GM23338 (cell line): ENCODE measurements at regions not wholly inside any gene's neighbourhood (a gene's known extent, or its start where the extent isn't known, plus 50 kb on each side); places are given as distances from the start of the nearest gene placed in this dataset.

ENCODE experiments used
- ATAC-seq: fragments of 200-7000 bp; cut with Tn5 transposase; 3 replicates; pipeline ENCODE4 v1.9.1; 2020
- DNase-seq: peaks from one replicate; pipeline ENCODE4 v3.0.0-alpha.2; 2015; ENCODE audit warnings: low spot score
- H2AFZ ChIP-seq: fragments of 200-600 bp; sonication (generic); 2 replicates; pipeline ENCODE4 v1.8.0; 2016; ENCODE audit warnings: antibody characterized with exemption, mild to moderate bottlenecking, moderate library complexity
- H3F3A ChIP-seq: fragments of 200-600 bp; sonication (generic); replicated peaks from 2 replicates; pipeline ENCODE4 v1.8.0; 2017; ENCODE audit warnings: antibody characterized with exemption, mixed run types, low read depth
- H3K27ac ChIP-seq: fragments of 200-600 bp; sonication (generic); 2 replicates; pipeline ENCODE4 v1.6.1; 2016; ENCODE audit warnings: low read depth
- H3K27me3 ChIP-seq: fragments of 200-600 bp; sonication (generic); 2 replicates; pipeline ENCODE4 v1.8.0; 2016; ENCODE audit warnings: mild to moderate bottlenecking, mixed run types, moderate library complexity; ENCODE audit not compliant: insufficient read depth
- H3K36me3 ChIP-seq: fragments of 200-600 bp; sonication (generic); 2 replicates; pipeline ENCODE4 v1.8.0; 2016; ENCODE audit warnings: mild to moderate bottlenecking; ENCODE audit not compliant: insufficient read depth
- H3K4me1 ChIP-seq: fragments of 200-600 bp; sonication (generic); 2 replicates; pipeline ENCODE4 v1.8.0; 2016; ENCODE audit warnings: mild to moderate bottlenecking, moderate library complexity; ENCODE audit not compliant: insufficient read depth
- H3K4me2 ChIP-seq: fragments of 200-600 bp; sonication (generic); 2 replicates; pipeline ENCODE4 v1.7.1; 2017; ENCODE audit warnings: mixed run types
- H3K4me3 ChIP-seq: fragments of 200-600 bp; sonication (generic); 2 replicates; pipeline ENCODE4 v1.6.1; 2016; ENCODE audit warnings: mixed run types
- H3K79me2 ChIP-seq: fragments of 200-600 bp; sonication (generic); replicated peaks from 2 replicates; pipeline ENCODE4 v1.8.0; 2017; ENCODE audit warnings: mild to moderate bottlenecking; ENCODE audit not compliant: insufficient read depth
- H3K9me2 ChIP-seq: fragments of 200-600 bp; sonication (generic); 2 replicates; pipeline ENCODE4 v1.8.0; 2017; ENCODE audit not compliant: insufficient read depth
- H4K20me1 ChIP-seq: fragments of 200-600 bp; sonication (generic); replicated peaks from 2 replicates; pipeline ENCODE4 v1.8.0; 2017; ENCODE audit warnings: mild to moderate bottlenecking; ENCODE audit not compliant: insufficient read depth
- H3K27ac Mint-ChIP-seq: 2 replicates; pipeline ENCODE4 v1.8.0; 2020; ENCODE audit warnings: inconsistent platforms, mild to moderate bottlenecking, moderate library complexity, mixed read lengths
- H3K27me3 Mint-ChIP-seq: 3 replicates; pipeline ENCODE4 v1.8.0; 2022; ENCODE audit warnings: low read depth, mild to moderate bottlenecking, moderate library complexity, mixed read lengths, inconsistent platforms; ENCODE audit not compliant: insufficient read depth, poor library complexity
- H3K36me3 Mint-ChIP-seq: 3 replicates; pipeline ENCODE4 v1.8.0; 2021; ENCODE audit warnings: low read depth, mild to moderate bottlenecking, inconsistent platforms, moderate library complexity, mixed read lengths
- H3K4me1 Mint-ChIP-seq: 3 replicates; pipeline ENCODE4 v1.8.0; 2020; ENCODE audit warnings: mild to moderate bottlenecking, inconsistent platforms, mixed read lengths
- H3K4me3 Mint-ChIP-seq: 3 replicates; pipeline ENCODE4 v1.8.0; 2021; ENCODE audit warnings: moderate library complexity, mild to moderate bottlenecking, inconsistent platforms, mixed read lengths
- H3K9me3 Mint-ChIP-seq: 3 replicates; pipeline ENCODE4 v1.8.0; 2020; ENCODE audit warnings: moderate library complexity, mild to moderate bottlenecking, inconsistent platforms, mixed read lengths
- CTCF ChIP-seq, 2 experiments: fragments of 200-600 bp in 1 of 2; sonication (generic) in 1 of 2; conservative IDR thresholded peaks; 2 replicates each; pipeline versions ENCODE4 v1.5.1 to v1.6.1; 2016 to 2017; ENCODE audit warnings: antibody characterized with exemption in 2 of 2, low read depth in 2 of 2, mild to moderate bottlenecking in 2 of 2, moderate library complexity in 1 of 2
- ETS1 ChIP-seq: IDR thresholded peaks from 2 replicates; pipeline ENCODE4 v1.6.1; 2016; ENCODE audit warnings: antibody characterized with exemption
- EZH2 ChIP-seq: fragments of 200-600 bp; sonication (generic); IDR thresholded peaks from one replicate; pipeline ENCODE4 v1.8.0; 2017; ENCODE audit warnings: antibody characterized with exemption, mild to moderate bottlenecking, low read depth; ENCODE audit not compliant: unreplicated experiment
- EZH2phosphoT487 ChIP-seq: fragments of 200-600 bp; sonication (generic); IDR thresholded peaks from one replicate; pipeline ENCODE4 v1.8.1; 2018; ENCODE audit warnings: antibody characterized with exemption; ENCODE audit not compliant: unreplicated experiment
- JUNB ChIP-seq: IDR thresholded peaks from one replicate; pipeline ENCODE4 v1.6.1; 2016; ENCODE audit warnings: antibody characterized with exemption; ENCODE audit not compliant: unreplicated experiment
- NANOG ChIP-seq: IDR thresholded peaks from 2 replicates; pipeline ENCODE4 v1.6.1; 2016; ENCODE audit warnings: antibody characterized with exemption, borderline replicate concordance
- REST ChIP-seq: IDR thresholded peaks from one replicate; pipeline ENCODE4 v1.6.1; 2018; ENCODE audit warnings: antibody characterized with exemption; ENCODE audit not compliant: unreplicated experiment
- STAT1 ChIP-seq: IDR thresholded peaks from one replicate; pipeline ENCODE4 v1.6.1; 2016; ENCODE audit warnings: antibody characterized with exemption; ENCODE audit not compliant: unreplicated experiment
- ZNF114 ChIP-seq: fragments of 250-450 bp; sonication (Bioruptor Pico); IDR thresholded peaks from 2 replicates; pipeline ENCODE4 v1.5.0; 2020; ENCODE audit warnings: mild to moderate bottlenecking, moderate library complexity
- ZNF331 ChIP-seq: fragments of 250-450 bp; sonication (Bioruptor Pico); IDR thresholded peaks from 2 replicates; pipeline ENCODE4 v1.5.0; 2020; ENCODE audit warnings: low read depth, mild to moderate bottlenecking, moderate library complexity

- H3K27ac ChIP-seq = no peak overlapping the region
- no peaks in the 10 kb centered on the region for H3K36me3 Mint-ChIP-seq
- H3K36me3 ChIP-seq = no peaks in the 10 kb centered on the region
- H2AFZ ChIP-seq = no peak overlapping the region
- peaks cover 5% of the 10 kb centered on the region; the same call in 2 of the 3 replicates for H3K4me1 Mint-ChIP-seq
- H3K27me3 Mint-ChIP-seq = peaks cover 8% of the 10 kb centered on the region
- no peaks in the 10 kb centered on the region for H3F3A ChIP-seq
- H3K9me2 ChIP-seq = no peaks in the 10 kb centered on the region
- no peak overlapping the region for H3K4me3 ChIP-seq
- H3K4me2 ChIP-seq = no peak overlapping the region
- no peaks in the 10 kb centered on the region for H4K20me1 ChIP-seq
- H3K79me2 ChIP-seq = no peaks in the 10 kb centered on the region
- no peaks in the 10 kb centered on the region for H3K4me1 ChIP-seq
- H3K9me3 Mint-ChIP-seq = no peaks in the 10 kb centered on the region; the same call in 2 of the 3 replicates
- TF ChIP-seq REST (no peak), CTCF (conservative IDR thresholded peaks at IDR 0.05; ENCODE audit: low read depth in 2 of 2) (no peak), ZNF114 (CRISPR knock-in tag) (no peak), STAT1 (no peak), EZH2phosphoT487 (no peak), ETS1 (no peak), EZH2 (no peak)
- no peak overlapping the region for H3K27ac Mint-ChIP-seq
- DNase-seq = no peak
- no peak for ATAC-seq
- no peaks in the 10 kb centered on the region for H3K27me3 ChIP-seq
- H3K4me3 Mint-ChIP-seq = no peak overlapping the region
These were observed 154.3 kb upstream of the PCBD1 start for GRCh38 chr10:71042699-71043098.

GRCh38 chr10:71043858-71044257 lies 155.5 kb upstream of the PCBD1 start:
- Mint-ChIP-seq H3K27me3 (peaks cover 6% of the 10 kb centered on the region), H3K36me3 (no peaks in the 10 kb centered on the region), H3K9me3 (no peaks in the 10 kb centered on the region; the same call in 2 of the 3 replicates), H3K4me3 (no peak overlapping the region), H3K27ac (no peak overlapping the region), H3K4me1 (peaks cover 5% of the 10 kb centered on the region; the same call in 2 of the 3 replicates)
- Histone ChIP-seq H3K9me2 (no peaks in the 10 kb centered on the region), H3K27ac (no peak overlapping the region), H3K4me3 (no peak overlapping the region), H3F3A (no peaks in the 10 kb centered on the region), H3K27me3 (no peaks in the 10 kb centered on the region), H3K4me2 (no peak overlapping the region), H3K36me3 (no peaks in the 10 kb centered on the region), H4K20me1 (no peaks in the 10 kb centered on the region), H3K4me1 (no peaks in the 10 kb centered on the region), H2AFZ (no peak overlapping the region), H3K79me2 (no peaks in the 10 kb centered on the region)
- ATAC-seq (no peak), DNase-seq (no peak)
- no peak for TF ChIP-seq EZH2
- no peak for TF ChIP-seq REST
- TF ChIP-seq ZNF331 = no peak
- no peak for TF ChIP-seq ZNF114 (CRISPR knock-in tag)
- no peak for TF ChIP-seq CTCF (conservative IDR thresholded peaks at IDR 0.05; ENCODE audit: low read depth in 2 of 2)
- no peak for TF ChIP-seq NANOG
- TF ChIP-seq JUNB = no peak
